GM23338 (cell line): ENCODE measurements at regions not wholly inside any gene's neighbourhood (a gene's known extent, or its start where the extent isn't known, plus 50 kb on each side); places are given as distances from the start of the nearest gene placed in this dataset.

Source experiments
- ATAC-seq: fragments of 200-7000 bp; cut with Tn5 transposase; 3 replicates; pipeline ENCODE4 v1.9.1; 2020
- DNase-seq: peaks from one replicate; pipeline ENCODE4 v3.0.0-alpha.2; 2015; ENCODE audit warnings: low spot score
- H2AFZ ChIP-seq: fragments of 200-600 bp; sonication (generic); 2 replicates; pipeline ENCODE4 v1.8.0; 2016; ENCODE audit warnings: antibody characterized with exemption, mild to moderate bottlenecking, moderate library complexity
- H3F3A ChIP-seq: fragments of 200-600 bp; sonication (generic); replicated peaks from 2 replicates; pipeline ENCODE4 v1.8.0; 2017; ENCODE audit warnings: antibody characterized with exemption, mixed run types, low read depth
- H3K27ac ChIP-seq: fragments of 200-600 bp; sonication (generic); 2 replicates; pipeline ENCODE4 v1.6.1; 2016; ENCODE audit warnings: low read depth
- H3K27me3 ChIP-seq: fragments of 200-600 bp; sonication (generic); 2 replicates; pipeline ENCODE4 v1.8.0; 2016; ENCODE audit warnings: mild to moderate bottlenecking, mixed run types, moderate library complexity; ENCODE audit not compliant: insufficient read depth
- H3K36me3 ChIP-seq: fragments of 200-600 bp; sonication (generic); 2 replicates; pipeline ENCODE4 v1.8.0; 2016; ENCODE audit warnings: mild to moderate bottlenecking; ENCODE audit not compliant: insufficient read depth
- H3K4me1 ChIP-seq: fragments of 200-600 bp; sonication (generic); 2 replicates; pipeline ENCODE4 v1.8.0; 2016; ENCODE audit warnings: mild to moderate bottlenecking, moderate library complexity; ENCODE audit not compliant: insufficient read depth
- H3K4me2 ChIP-seq: fragments of 200-600 bp; sonication (generic); 2 replicates; pipeline ENCODE4 v1.7.1; 2017; ENCODE audit warnings: mixed run types
- H3K4me3 ChIP-seq: fragments of 200-600 bp; sonication (generic); 2 replicates; pipeline ENCODE4 v1.6.1; 2016; ENCODE audit warnings: mixed run types
- H3K79me2 ChIP-seq: fragments of 200-600 bp; sonication (generic); replicated peaks from 2 replicates; pipeline ENCODE4 v1.8.0; 2017; ENCODE audit warnings: mild to moderate bottlenecking; ENCODE audit not compliant: insufficient read depth
- H3K9me2 ChIP-seq: fragments of 200-600 bp; sonication (generic); 2 replicates; pipeline ENCODE4 v1.8.0; 2017; ENCODE audit not compliant: insufficient read depth
- H4K20me1 ChIP-seq: fragments of 200-600 bp; sonication (generic); replicated peaks from 2 replicates; pipeline ENCODE4 v1.8.0; 2017; ENCODE audit warnings: mild to moderate bottlenecking; ENCODE audit not compliant: insufficient read depth
- H3K27ac Mint-ChIP-seq: 2 replicates; pipeline ENCODE4 v1.8.0; 2020; ENCODE audit warnings: inconsistent platforms, mild to moderate bottlenecking, moderate library complexity, mixed read lengths
- H3K27me3 Mint-ChIP-seq: 3 replicates; pipeline ENCODE4 v1.8.0; 2022; ENCODE audit warnings: low read depth, mild to moderate bottlenecking, moderate library complexity, mixed read lengths, inconsistent platforms; ENCODE audit not compliant: insufficient read depth, poor library complexity
- H3K36me3 Mint-ChIP-seq: 3 replicates; pipeline ENCODE4 v1.8.0; 2021; ENCODE audit warnings: low read depth, mild to moderate bottlenecking, inconsistent platforms, moderate library complexity, mixed read lengths
- H3K4me1 Mint-ChIP-seq: 3 replicates; pipeline ENCODE4 v1.8.0; 2020; ENCODE audit warnings: mild to moderate bottlenecking, inconsistent platforms, mixed read lengths
- H3K4me3 Mint-ChIP-seq: 3 replicates; pipeline ENCODE4 v1.8.0; 2021; ENCODE audit warnings: moderate library complexity, mild to moderate bottlenecking, inconsistent platforms, mixed read lengths
- H3K9me3 Mint-ChIP-seq: 3 replicates; pipeline ENCODE4 v1.8.0; 2020; ENCODE audit warnings: moderate library complexity, mild to moderate bottlenecking, inconsistent platforms, mixed read lengths
- CREB1 ChIP-seq: fragments of 250-450 bp; sonication (Bioruptor Pico); IDR thresholded peaks from 2 replicates; pipeline ENCODE4 v1.5.0; 2020; ENCODE audit warnings: low read depth, mild to moderate bottlenecking, moderate library complexity
- EZH2 ChIP-seq: fragments of 200-600 bp; sonication (generic); IDR thresholded peaks from one replicate; pipeline ENCODE4 v1.8.0; 2017; ENCODE audit warnings: antibody characterized with exemption, mild to moderate bottlenecking, low read depth; ENCODE audit not compliant: unreplicated experiment
- JUNB ChIP-seq: IDR thresholded peaks from one replicate; pipeline ENCODE4 v1.6.1; 2016; ENCODE audit warnings: antibody characterized with exemption; ENCODE audit not compliant: unreplicated experiment
- NANOG ChIP-seq: IDR thresholded peaks from 2 replicates; pipeline ENCODE4 v1.6.1; 2016; ENCODE audit warnings: antibody characterized with exemption, borderline replicate concordance
- POLR2AphosphoS5 ChIP-seq: IDR thresholded peaks from 2 replicates; pipeline ENCODE4 v1.6.1; 2016; ENCODE audit warnings: antibody characterized with exemption, low read depth
- STAT1 ChIP-seq: IDR thresholded peaks from one replicate; pipeline ENCODE4 v1.6.1; 2016; ENCODE audit warnings: antibody characterized with exemption; ENCODE audit not compliant: unreplicated experiment
- ZNF114 ChIP-seq: fragments of 250-450 bp; sonication (Bioruptor Pico); IDR thresholded peaks from 2 replicates; pipeline ENCODE4 v1.5.0; 2020; ENCODE audit warnings: mild to moderate bottlenecking, moderate library complexity
- ZNF331 ChIP-seq: fragments of 250-450 bp; sonication (Bioruptor Pico); IDR thresholded peaks from 2 replicates; pipeline ENCODE4 v1.5.0; 2020; ENCODE audit warnings: low read depth, mild to moderate bottlenecking, moderate library complexity
- TF ChIP-seq, protein P1 (sequence below): fragments of 250-450 bp; sonication (Bioruptor Pico); IDR thresholded peaks from 2 replicates; pipeline ENCODE4 v1.5.0; 2020; ENCODE audit warnings: mild to moderate bottlenecking, moderate library complexity
- TF ChIP-seq, protein P2 (sequence below): IDR thresholded peaks from one replicate; pipeline ENCODE4 v1.6.1; 2018; ENCODE audit warnings: antibody characterized with exemption; ENCODE audit not compliant: unreplicated experiment
- TF ChIP-seq, protein P3 (sequence below): IDR thresholded peaks from 2 replicates; pipeline ENCODE4 v1.6.1; 2016; ENCODE audit warnings: antibody characterized with exemption
- TF ChIP-seq, protein P4 (sequence below), 2 experiments: fragments of 200-600 bp in 1 of 2; sonication (generic) in 1 of 2; conservative IDR thresholded peaks; 2 replicates each; pipeline versions ENCODE4 v1.5.1 to v1.6.1; 2016 to 2017; ENCODE audit warnings: antibody characterized with exemption in 2 of 2, low read depth in 2 of 2, mild to moderate bottlenecking in 2 of 2, moderate library complexity in 1 of 2

DNA sequence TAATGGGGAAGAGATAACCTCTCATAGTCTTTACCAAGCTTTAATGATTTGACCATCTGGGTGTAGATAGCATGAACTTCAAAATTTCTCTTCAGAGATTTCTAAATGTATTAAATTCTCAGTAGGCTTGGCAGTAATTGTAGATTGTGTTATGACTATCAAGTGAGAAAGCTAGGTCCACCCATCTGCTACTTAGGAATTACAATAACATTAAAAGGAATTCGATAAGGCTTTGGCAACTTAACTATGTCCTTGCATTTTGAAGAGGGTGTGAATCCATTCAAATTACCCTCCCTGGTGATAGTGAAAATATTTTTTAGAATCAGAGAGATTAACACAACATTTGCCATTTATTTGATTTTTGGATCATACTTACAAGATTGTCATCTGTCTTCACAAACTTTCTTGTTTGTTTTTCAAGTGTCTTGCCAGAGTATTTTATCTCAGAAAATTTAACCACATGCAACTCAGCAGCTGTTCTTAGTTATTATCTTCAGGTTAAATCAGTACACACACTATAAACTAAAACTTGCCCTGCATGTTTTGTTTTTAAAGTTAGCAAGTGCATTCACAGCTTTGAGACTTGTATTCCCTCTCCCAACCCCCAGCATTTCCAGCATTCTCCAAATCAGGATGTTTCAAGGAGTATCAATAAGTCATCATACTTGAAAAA is 69.6 kb upstream of the COL8A1 start:
- no peak overlapping the region for H3K27ac Mint-ChIP-seq
- TF ChIP-seq ZNF331 (CRISPR knock-in tag): no peak
- TF ChIP-seq CREB1 (CRISPR knock-in tag): no peak
- TF ChIP-seq, protein P1, sequence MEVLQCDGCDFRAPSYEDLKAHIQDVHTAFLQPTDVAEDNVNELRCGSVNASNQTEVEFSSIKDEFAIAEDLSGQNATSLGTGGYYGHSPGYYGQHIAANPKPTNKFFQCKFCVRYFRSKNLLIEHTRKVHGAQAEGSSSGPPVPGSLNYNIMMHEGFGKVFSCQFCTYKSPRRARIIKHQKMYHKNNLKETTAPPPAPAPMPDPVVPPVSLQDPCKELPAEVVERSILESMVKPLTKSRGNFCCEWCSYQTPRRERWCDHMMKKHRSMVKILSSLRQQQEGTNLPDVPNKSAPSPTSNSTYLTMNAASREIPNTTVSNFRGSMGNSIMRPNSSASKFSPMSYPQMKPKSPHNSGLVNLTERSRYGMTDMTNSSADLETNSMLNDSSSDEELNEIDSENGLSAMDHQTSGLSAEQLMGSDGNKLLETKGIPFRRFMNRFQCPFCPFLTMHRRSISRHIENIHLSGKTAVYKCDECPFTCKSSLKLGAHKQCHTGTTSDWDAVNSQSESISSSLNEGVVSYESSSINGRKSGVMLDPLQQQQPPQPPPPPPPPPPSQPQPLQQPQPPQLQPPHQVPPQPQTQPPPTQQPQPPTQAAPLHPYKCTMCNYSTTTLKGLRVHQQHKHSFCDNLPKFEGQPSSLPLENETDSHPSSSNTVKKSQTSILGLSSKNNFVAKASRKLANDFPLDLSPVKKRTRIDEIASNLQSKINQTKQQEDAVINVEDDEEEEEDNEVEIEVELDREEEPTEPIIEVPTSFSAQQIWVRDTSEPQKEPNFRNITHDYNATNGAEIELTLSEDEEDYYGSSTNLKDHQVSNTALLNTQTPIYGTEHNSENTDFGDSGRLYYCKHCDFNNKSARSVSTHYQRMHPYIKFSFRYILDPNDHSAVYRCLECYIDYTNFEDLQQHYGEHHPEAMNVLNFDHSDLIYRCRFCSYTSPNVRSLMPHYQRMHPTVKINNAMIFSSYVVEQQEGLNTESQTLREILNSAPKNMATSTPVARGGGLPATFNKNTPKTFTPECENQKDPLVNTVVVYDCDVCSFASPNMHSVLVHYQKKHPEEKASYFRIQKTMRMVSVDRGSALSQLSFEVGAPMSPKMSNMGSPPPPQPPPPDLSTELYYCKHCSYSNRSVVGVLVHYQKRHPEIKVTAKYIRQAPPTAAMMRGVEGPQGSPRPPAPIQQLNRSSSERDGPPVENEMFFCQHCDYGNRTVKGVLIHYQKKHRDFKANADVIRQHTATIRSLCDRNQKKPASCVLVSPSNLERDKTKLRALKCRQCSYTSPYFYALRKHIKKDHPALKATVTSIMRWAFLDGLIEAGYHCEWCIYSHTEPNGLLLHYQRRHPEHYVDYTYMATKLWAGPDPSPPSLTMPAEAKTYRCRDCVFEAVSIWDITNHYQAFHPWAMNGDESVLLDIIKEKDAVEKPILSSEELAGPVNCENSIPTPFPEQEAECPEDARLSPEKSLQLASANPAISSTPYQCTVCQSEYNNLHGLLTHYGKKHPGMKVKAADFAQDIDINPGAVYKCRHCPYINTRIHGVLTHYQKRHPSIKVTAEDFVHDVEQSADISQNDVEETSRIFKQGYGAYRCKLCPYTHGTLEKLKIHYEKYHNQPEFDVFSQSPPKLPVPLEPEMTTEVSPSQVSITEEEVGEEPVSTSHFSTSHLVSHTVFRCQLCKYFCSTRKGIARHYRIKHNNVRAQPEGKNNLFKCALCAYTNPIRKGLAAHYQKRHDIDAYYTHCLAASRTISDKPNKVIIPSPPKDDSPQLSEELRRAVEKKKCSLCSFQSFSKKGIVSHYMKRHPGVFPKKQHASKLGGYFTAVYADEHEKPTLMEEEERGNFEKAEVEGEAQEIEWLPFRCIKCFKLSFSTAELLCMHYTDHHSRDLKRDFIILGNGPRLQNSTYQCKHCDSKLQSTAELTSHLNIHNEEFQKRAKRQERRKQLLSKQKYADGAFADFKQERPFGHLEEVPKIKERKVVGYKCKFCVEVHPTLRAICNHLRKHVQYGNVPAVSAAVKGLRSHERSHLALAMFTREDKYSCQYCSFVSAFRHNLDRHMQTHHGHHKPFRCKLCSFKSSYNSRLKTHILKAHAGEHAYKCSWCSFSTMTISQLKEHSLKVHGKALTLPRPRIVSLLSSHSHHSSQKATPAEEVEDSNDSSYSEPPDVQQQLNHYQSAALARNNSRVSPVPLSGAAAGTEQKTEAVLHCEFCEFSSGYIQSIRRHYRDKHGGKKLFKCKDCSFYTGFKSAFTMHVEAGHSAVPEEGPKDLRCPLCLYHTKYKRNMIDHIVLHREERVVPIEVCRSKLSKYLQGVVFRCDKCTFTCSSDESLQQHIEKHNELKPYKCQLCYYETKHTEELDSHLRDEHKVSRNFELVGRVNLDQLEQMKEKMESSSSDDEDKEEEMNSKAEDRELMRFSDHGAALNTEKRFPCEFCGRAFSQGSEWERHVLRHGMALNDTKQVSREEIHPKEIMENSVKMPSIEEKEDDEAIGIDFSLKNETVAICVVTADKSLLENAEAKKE (CRISPR knock-in tag): no peak
- no peak for TF ChIP-seq POLR2AphosphoS5
- TF ChIP-seq JUNB: no peak
- no peak for TF ChIP-seq NANOG
- TF ChIP-seq, protein P2, sequence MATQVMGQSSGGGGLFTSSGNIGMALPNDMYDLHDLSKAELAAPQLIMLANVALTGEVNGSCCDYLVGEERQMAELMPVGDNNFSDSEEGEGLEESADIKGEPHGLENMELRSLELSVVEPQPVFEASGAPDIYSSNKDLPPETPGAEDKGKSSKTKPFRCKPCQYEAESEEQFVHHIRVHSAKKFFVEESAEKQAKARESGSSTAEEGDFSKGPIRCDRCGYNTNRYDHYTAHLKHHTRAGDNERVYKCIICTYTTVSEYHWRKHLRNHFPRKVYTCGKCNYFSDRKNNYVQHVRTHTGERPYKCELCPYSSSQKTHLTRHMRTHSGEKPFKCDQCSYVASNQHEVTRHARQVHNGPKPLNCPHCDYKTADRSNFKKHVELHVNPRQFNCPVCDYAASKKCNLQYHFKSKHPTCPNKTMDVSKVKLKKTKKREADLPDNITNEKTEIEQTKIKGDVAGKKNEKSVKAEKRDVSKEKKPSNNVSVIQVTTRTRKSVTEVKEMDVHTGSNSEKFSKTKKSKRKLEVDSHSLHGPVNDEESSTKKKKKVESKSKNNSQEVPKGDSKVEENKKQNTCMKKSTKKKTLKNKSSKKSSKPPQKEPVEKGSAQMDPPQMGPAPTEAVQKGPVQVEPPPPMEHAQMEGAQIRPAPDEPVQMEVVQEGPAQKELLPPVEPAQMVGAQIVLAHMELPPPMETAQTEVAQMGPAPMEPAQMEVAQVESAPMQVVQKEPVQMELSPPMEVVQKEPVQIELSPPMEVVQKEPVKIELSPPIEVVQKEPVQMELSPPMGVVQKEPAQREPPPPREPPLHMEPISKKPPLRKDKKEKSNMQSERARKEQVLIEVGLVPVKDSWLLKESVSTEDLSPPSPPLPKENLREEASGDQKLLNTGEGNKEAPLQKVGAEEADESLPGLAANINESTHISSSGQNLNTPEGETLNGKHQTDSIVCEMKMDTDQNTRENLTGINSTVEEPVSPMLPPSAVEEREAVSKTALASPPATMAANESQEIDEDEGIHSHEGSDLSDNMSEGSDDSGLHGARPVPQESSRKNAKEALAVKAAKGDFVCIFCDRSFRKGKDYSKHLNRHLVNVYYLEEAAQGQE: no peak
- TF ChIP-seq, protein P3, sequence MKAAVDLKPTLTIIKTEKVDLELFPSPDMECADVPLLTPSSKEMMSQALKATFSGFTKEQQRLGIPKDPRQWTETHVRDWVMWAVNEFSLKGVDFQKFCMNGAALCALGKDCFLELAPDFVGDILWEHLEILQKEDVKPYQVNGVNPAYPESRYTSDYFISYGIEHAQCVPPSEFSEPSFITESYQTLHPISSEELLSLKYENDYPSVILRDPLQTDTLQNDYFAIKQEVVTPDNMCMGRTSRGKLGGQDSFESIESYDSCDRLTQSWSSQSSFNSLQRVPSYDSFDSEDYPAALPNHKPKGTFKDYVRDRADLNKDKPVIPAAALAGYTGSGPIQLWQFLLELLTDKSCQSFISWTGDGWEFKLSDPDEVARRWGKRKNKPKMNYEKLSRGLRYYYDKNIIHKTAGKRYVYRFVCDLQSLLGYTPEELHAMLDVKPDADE: no peak
- no peak for TF ChIP-seq ZNF114 (CRISPR knock-in tag)
- TF ChIP-seq, protein P4, sequence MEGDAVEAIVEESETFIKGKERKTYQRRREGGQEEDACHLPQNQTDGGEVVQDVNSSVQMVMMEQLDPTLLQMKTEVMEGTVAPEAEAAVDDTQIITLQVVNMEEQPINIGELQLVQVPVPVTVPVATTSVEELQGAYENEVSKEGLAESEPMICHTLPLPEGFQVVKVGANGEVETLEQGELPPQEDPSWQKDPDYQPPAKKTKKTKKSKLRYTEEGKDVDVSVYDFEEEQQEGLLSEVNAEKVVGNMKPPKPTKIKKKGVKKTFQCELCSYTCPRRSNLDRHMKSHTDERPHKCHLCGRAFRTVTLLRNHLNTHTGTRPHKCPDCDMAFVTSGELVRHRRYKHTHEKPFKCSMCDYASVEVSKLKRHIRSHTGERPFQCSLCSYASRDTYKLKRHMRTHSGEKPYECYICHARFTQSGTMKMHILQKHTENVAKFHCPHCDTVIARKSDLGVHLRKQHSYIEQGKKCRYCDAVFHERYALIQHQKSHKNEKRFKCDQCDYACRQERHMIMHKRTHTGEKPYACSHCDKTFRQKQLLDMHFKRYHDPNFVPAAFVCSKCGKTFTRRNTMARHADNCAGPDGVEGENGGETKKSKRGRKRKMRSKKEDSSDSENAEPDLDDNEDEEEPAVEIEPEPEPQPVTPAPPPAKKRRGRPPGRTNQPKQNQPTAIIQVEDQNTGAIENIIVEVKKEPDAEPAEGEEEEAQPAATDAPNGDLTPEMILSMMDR (conservative IDR thresholded peaks at IDR 0.05; ENCODE audit: low read depth in 2 of 2): no peak
- no peak for TF ChIP-seq EZH2
- no peak for TF ChIP-seq STAT1
- Histone ChIP-seq H3K4me2 (no peak overlapping the region), H4K20me1 (no peaks in the 10 kb centered on the region), H3K9me2 (no peaks in the 10 kb centered on the region; the same call in 1 of the 2 replicates), H3K4me3 (no peak overlapping the region), H3K36me3 (no peaks in the 10 kb centered on the region), H2AFZ (no peak overlapping the region), H3K27me3 (no peaks in the 10 kb centered on the region), H3K79me2 (no peaks in the 10 kb centered on the region), H3K27ac (no peak overlapping the region), H3K4me1 (no peaks in the 10 kb centered on the region), H3F3A (no peaks in the 10 kb centered on the region)
- no peak for ATAC-seq
- no peaks in the 10 kb centered on the region for H3K36me3 Mint-ChIP-seq
- H3K4me1 Mint-ChIP-seq: 0 out of 3 replicates have a peak, but pooled peaks cover 2% of the 10 kb centered on the region
- H3K4me3 Mint-ChIP-seq: no peak overlapping the region
- H3K9me3 Mint-ChIP-seq: 0 out of 3 replicates have a peak, but pooled peaks cover 5% of the 10 kb centered on the region
- peaks cover 1% of the 10 kb centered on the region for H3K27me3 Mint-ChIP-seq
- DNase-seq: no peak
